NCI-H146 treated with DMSO at 0.1 percent for 48 hours (cell line): ENCODE measurements at regions not wholly inside any gene's neighbourhood (a gene's known extent, or its start where the extent isn't known, plus 50 kb on each side); places are given as distances from the start of the nearest gene placed in this dataset.
"Not testable (repeated sequence)": the region's sequence is repeated elsewhere in the genome, so short reads cannot be mapped to it uniquely, and the experiment has no call there.

Experiments used
- DNase-seq: peaks from one replicate; lab custom pipeline; 2025; ENCODE audit not compliant: unreplicated experiment; lab: John Stamatoyannopoulos, UW

DNA sequence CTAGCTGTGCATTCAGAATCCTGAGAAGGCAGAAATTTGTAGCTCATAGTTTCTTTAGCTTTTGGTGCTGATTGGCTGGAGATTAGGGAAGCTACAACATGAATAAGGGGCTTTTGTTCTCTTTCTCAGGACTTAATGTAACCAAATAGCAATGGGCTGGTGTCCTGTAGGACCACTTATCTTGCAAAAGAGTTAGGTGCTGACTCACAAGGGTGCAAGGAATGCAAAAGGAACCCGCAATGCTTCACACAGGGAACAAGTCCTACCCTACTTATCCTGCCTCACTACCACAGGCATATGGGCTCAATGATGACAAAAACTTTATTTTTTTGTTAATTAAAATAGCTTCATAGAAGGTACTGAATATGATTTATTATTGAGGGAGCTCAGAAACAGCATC is 541.5 kb downstream of the AMY1C start:
- DNase-seq, result no peak

DNA sequence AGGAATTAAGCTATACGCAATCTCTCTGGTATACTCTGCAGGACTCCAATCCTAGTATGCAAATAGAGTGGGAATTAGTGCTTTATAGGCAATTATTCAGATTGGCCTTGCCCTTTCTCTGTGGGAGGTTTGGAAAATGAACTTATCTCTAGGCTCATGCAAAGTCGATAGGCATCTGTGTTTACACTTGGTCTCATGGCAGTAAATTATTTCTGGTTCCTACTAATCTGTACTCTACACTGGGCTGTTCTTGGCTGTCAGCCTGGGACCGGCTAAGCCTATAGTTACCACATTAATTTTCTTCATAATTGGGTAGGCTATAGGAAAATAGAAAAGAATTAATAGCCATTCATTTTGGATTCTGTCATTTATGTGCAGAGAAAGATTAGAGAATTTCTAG is 544.6 kb downstream of the AMY1C start:
- DNase-seq, result peak; percentile 34

DNA sequence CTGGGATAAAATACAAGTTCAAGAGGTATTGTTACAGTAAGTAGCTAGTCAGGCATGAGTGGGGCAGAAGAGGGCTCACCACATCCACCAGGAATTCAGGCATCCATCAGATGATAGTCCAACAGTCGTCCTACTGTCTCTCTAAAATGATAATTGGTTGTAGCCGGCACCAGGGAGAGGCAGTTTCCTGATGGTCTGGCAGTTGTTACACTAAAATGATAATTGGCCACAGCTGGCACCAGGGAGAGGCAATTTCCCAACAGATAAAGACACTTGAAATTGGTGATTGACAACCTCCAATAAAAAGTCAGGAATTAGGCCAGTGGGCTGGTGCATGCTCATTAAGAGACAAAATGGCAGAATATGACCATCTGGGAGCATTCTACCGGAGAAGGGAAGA is 545.8 kb downstream of the AMY1C start:
- no peak for DNase-seq

- DNase-seq, result no peak
These were observed 560.0 kb downstream of the AMY1C start for GRCh38 chr1:104309673-104310072.

DNA sequence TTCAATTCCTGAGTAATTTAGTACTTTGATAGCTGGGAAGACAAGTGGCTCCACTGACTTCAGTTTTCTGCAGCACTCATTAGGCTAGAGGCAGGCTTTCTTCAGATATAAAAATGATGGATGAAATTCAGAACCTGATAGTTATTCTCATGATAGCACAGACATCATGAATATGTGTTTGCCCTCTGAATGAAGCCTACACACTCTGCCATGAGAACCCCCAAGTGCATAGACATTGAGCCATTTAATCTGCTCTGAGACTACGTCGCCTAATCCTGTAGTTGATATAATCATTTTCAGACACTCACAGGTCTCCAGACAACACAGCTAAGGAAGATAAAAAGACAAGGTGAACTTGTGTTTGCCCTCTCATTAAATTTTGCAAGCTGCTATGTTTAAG is 566.1 kb downstream of the AMY1C start:
- DNase-seq, result no peak

DNA sequence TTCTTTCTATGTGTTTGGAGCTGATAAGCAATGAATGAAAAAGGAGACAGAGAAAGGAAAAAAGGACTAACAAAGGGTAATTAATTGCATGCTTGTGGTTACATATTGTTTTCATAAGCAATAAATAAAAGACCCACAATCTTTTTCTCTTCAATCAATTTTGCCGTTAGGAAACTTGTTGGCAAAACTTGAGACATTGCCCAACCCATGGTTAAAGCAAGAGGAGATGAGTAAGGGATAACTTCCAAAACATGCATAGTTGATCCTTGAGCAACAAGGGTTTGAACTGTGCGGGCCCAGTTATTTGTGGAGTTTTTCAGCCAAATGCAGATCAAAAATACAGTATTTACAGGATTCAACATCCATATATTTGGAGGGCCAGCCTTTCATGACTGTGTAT is 572.4 kb downstream of the AMY1C start:
- no peak for DNase-seq

DNA sequence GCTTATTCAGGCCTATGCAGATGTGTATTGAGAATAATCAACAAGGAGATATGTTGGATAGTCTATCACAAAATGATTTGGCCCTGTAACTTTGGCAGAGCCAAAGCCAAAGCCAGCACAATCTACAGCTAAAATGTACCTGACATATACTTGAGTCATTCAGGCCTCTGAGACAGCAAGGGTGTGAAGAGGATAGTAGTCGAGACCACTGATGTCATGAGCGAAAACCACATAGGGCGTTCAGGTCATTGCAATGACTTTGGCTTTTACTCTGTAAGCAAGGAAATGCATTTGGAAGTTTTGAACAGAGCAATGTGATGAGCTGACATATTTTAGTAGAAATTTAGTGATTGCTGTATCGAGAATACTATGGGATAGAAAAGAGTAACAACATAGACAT is 579.6 kb downstream of the AMY1C start:
- no peak for DNase-seq

GRCh38 chr1:104331763-104332162 is 582.1 kb downstream of the AMY1C start:
- no peak for DNase-seq

DNA sequence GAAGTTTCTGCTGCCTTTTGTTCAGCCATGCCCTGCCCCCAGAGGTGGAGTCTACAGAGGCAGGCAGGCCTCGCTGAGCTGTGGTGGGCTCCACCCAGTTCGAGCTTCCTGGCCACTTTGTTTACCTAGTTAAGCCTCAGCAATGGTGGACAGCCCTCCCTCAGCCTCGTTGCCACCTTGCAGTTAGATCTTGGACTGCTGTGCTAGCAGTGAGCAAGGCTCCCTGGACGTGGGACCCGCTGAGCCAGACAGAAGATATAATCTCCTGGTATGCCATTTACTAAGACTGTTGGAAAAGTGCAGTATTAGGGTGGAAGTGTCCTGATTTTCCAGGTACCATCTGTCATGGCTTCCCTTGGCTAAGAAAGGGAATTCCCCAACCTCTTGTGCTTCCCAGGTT is 588.2 kb downstream of the AMY1C start:
- not testable (repeated sequence) for DNase-seq

DNA sequence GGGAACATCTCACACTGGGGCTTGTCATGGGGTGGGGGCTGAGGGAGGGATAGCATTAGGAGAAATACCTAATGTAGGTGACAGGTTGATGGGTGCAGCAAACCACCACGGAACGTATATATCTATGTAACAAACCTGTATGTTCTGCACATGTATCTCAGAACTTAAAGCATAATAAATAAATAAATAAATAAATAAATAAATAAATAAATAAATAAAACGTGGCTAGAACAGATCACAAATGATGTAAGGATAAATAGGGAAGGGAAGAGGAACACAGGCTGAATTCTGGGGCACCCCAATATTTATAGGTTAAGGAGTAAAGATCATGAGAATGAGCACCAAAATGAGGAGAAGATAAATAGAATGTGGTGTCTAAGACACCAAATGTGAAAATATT is 592.2 kb downstream of the AMY1C start:
- DNase-seq, result no peak

DNA sequence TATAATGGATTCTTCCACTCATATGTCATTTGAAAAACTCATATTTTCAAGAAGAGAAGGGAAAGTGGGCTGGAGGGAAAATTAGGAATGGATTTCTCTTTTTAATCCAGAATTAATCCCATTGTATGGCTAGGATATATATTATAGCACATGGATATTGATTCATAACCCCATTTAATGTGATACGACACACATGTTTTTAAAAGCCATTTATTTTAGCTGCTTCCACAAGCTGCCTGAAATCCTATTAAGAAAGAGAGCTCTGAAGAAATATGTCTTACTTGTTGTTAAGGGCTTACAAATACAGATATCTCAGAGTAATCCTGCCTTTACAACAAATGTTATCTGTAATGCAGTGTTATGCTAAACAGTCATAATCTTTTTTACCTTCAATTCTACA is 598.6 kb downstream of the AMY1C start:
- no peak for DNase-seq

DNA sequence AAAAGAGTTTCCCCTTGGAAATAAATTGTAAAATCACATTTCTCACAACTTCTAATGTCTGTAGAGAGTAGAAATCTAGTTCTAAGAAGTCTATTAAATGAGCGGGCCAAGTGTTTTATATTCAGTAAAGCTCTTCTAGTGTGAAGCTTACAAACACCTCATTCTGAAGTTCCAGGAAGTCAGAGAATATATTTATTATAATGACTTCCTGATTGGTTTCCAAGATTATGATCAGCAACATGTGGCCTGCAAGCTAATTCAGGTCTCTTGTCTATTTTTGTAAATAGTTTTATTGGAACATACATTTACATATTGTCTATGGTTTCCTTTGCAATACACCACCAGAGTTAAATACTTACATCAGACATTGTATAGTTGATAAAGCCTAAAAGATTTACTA is 603.9 kb downstream of the AMY1C start:
- DNase-seq, result no peak

- no peak for DNase-seq
These were observed 608.4 kb downstream of the AMY1C start for GRCh38 chr1:104358086-104358485.

DNA sequence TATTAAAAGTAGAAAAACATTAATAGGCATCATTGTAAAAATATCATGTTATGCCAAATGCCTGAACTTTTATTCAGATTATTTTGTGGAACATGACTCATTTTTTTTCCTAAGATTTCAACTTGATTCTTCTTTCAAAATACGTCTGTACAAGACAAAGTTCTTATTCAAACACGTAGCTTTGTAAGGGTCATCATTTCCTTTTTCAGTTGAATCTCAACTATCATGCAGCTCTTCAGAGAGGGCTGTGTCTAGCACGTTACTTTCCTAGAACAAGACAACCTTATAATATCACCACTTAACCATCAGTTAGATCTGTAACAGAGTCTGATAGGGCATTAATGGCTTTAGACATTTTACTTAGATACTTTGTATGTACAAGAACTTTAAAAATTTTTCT is 608.9 kb downstream of the AMY1C start:
- DNase-seq, result no peak

DNA sequence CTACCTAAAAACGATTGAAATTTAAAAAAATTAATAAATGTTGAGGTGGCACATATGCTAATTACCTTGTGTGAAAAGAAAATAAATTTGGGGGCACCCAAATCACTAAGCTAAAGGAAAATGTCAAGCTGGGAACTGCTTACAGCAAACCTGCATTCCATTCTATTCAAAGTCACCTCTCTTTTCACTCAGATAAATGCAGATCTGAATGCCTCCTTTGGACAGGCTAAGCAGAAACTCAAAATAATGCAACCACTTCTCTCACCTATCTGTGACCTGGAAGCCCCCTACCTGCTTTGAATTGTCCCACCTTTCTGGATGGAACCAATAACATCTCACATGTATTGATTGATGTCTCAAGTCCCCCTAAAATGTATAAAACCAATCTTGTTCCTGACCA is 628.7 kb downstream of the AMY1C start:
- no peak for DNase-seq

DNA sequence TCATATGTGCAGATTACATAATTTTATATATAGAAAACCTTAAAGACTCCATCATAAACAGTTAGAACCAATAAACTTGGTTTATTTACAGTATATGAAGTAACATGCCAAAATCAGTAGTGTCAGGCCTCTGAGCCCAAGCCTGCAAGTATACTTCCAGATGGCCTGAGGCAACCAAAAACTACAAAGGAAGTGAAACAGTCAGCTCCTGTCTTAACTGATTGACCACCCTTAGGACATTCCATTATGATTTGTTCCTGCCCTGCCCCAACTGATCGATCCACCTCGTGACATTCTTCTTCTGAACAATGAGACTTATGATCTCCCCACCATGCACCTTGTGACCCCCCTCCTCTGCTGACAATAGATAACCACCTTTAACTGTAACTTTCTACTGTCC is 630.3 kb downstream of the AMY1C start:
- no peak for DNase-seq

DNA sequence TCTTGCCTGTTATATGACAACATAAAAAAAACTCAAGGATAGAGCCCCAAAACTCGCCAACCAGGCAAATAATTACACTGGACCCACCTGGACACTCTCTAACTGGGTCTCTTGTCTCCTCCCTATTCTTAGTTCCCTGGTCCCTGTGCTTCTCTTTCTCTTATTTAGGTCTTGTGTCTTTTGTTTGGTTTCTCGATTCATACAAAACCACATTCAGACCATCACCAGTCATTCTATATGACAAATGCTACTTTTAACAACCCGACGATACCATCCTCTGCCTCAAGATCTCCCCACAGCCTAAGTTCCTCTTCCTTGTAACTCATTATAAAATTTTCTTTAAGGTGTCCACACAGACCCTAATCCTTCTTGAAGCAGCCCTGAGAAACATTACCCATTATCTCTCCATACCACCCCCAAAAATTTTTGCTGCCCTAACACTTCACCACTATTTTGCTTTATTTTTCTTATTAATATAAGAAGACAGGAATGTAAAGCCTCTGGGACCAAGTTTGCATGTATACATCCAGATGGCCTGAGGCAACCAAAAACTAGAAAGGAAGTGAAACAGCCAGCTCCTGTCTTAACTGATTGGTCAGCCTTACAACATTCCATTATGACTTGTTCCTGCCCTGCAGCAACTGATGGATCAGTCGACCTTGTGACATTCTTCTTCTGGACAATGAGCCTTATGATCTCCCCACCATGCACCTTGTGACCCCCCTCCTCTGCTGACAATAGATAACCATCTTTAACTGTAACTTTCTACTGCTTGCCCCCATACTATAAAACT is 638.2 kb downstream of the AMY1C start:
- no peak for DNase-seq

GRCh38 chr1:104392552-104392951 is 642.9 kb downstream of the AMY1C start:
- no peak for DNase-seq

GRCh38 chr1:104402178-104402577 is 652.5 kb downstream of the AMY1C start:
- DNase-seq, result peak; percentile 4

DNA sequence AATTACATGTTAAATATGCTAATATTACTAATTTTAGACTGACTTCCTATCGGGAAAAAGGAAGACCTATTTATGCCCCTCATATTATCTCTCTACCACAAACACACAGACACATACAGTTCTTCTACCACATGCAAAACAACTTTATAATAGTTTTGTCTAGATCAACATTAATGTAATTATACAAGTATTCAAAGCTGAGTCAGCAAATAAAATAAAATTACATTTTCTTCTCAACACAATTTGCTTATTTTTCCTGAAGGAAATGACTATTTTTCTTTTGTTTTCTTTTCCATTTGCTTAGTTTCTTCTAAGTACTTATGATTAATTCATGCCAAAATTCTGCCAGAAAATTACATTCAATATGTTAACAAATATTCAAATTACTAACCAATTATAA is 654.2 kb downstream of the AMY1C start:
- DNase-seq, result no peak

DNA sequence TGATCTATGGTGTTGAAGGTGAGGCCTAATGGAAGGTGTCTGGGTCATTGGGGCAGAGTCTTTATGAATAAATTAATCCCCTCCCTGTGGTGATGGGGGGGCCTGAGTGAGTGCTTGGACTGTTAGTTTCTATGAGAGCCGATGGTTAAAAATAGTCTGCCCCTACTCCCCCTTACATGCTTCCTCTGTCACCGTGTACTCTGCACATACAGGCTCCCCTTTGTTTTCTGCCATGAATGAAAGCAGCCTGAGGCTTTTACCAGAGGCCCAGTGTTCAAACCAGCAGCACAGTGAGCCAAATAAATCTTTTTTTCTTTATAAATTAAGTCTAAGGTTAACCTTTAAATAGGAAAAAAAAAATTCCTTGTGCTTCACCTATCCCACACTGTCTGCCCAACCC is 657.0 kb downstream of the AMY1C start:
- DNase-seq, result peak; percentile 23

GRCh38 chr1:104408268-104408667 is 658.6 kb downstream of the AMY1C start:
- no peak for DNase-seq

- DNase-seq, result no peak
These were observed 685.6 kb downstream of the AMY1C start for GRCh38 chr1:104435255-104435654.
